Activated CD8-positive, alpha-beta T cell treated with anti-CD3 and anti-CD28 coated beads for 36 hours (primary cell): ENCODE measurements at regions not wholly inside any gene's neighbourhood (a gene's known extent, or its start where the extent isn't known, plus 50 kb on each side); places are given as distances from the start of the nearest gene placed in this dataset.

ENCODE experiments used
- ATAC-seq: fragments of 200-7000 bp; cut with Tn5 transposase; one replicate; pipeline ENCODE4 v1.10.0; 2021; ENCODE audit warnings: mild to moderate bottlenecking, moderate library complexity
- CTCF ChIA-PET: fragments of 350-600 bp; sonication (Branson Sonifier 250); formaldehyde crosslinking; loops from one replicate; lab custom pipeline; 2021; ENCODE audit warnings: antibody characterized with exemption; lab: Charles Lee
- POLR2A ChIA-PET: fragments of 350-600 bp; sonication (Branson Sonifier 250); formaldehyde crosslinking; loops from one replicate; lab custom pipeline; 2021; ENCODE audit warnings: antibody characterized with exemption; lab: Charles Lee
- DNase-seq: peaks from one replicate; pipeline ENCODE4 v3.0.0-alpha.2; 2020
- H3K27ac Mint-ChIP-seq: one replicate; pipeline ENCODE4 v1.8.0; 2021; ENCODE audit warnings: mild to moderate bottlenecking, mixed read lengths
- H3K27me3 Mint-ChIP-seq: one replicate; pipeline ENCODE4 v1.8.0; 2021; ENCODE audit warnings: mixed read lengths
- H3K36me3 Mint-ChIP-seq: one replicate; pipeline ENCODE4 v1.8.0; 2021; ENCODE audit warnings: low read depth, mixed read lengths
- H3K4me1 Mint-ChIP-seq: one replicate; pipeline ENCODE4 v1.8.0; 2021; ENCODE audit warnings: low read depth, mixed read lengths
- H3K4me3 Mint-ChIP-seq: one replicate; pipeline ENCODE4 v1.8.0; 2021; ENCODE audit warnings: mild to moderate bottlenecking, moderate library complexity, mixed read lengths
- H3K9me3 Mint-ChIP-seq: one replicate; pipeline ENCODE4 v1.8.0; 2021; ENCODE audit warnings: mixed read lengths
- intact Hi-C: fragments of 100-400 bp; cut with micrococcal nuclease; formaldehyde crosslinking; loops from one replicate; pipeline ENCODE4 v1.10.0; 2022
- TF ChIP-seq, protein P1 (sequence below): fragments of 200-600 bp; IDR thresholded peaks from one replicate; pipeline ENCODE4 v1.8.0; 2022; ENCODE audit warnings: antibody characterized with exemption, mild to moderate bottlenecking

- Mint-ChIP-seq H3K36me3 (no peaks in the 10 kb centered on the region), H3K9me3 (no peaks in the 10 kb centered on the region), H3K27me3 (peaks cover 6% of the 10 kb centered on the region), H3K4me3 (no peak overlapping the region), H3K4me1 (no peaks in the 10 kb centered on the region), H3K27ac (no peak overlapping the region)
- ChIA-PET CTCF (no interaction called here), POLR2A (no interaction called here)
- intact Hi-C loops: no loop called here
- DNase-seq: no peak
- ATAC-seq: no peak
- TF ChIP-seq, protein P1, sequence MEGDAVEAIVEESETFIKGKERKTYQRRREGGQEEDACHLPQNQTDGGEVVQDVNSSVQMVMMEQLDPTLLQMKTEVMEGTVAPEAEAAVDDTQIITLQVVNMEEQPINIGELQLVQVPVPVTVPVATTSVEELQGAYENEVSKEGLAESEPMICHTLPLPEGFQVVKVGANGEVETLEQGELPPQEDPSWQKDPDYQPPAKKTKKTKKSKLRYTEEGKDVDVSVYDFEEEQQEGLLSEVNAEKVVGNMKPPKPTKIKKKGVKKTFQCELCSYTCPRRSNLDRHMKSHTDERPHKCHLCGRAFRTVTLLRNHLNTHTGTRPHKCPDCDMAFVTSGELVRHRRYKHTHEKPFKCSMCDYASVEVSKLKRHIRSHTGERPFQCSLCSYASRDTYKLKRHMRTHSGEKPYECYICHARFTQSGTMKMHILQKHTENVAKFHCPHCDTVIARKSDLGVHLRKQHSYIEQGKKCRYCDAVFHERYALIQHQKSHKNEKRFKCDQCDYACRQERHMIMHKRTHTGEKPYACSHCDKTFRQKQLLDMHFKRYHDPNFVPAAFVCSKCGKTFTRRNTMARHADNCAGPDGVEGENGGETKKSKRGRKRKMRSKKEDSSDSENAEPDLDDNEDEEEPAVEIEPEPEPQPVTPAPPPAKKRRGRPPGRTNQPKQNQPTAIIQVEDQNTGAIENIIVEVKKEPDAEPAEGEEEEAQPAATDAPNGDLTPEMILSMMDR: no peak
Measured at GRCh38 chr7:144969787-144970186, 133.9 kb upstream of the TPK1 start.

DNA sequence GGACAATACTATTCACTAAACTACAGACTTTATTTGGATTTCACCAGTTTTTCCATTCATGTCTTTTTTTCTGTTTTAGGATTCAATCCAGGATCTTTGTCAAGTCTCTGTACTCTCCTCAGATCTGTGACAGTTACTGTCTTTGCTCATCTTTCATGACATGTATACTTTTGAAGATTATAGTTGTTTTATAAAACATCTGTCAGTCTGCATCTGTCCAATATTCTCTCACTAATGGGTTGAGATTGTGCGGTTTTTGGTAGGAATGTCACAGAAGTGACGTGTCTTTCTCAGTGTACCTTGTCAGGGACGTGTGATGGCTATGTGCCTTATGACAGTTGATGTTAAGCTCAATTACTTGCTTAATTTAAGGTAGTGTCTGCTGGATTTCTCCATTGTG is 124.9 kb upstream of the TPK1 start:
- no peaks in the 10 kb centered on the region for H3K27me3 Mint-ChIP-seq
- TF ChIP-seq, protein P1: no peak
- no peaks in the 10 kb centered on the region for H3K36me3 Mint-ChIP-seq
- no peaks in the 10 kb centered on the region for H3K4me1 Mint-ChIP-seq
- CTCF ChIA-PET: no interaction called here
- intact Hi-C loops: no loop called here
- H3K27ac Mint-ChIP-seq: no peak overlapping the region
- POLR2A ChIA-PET: interaction anchor here (0.6 kb wide), 1 partner anchor 21 kb away, joined by 3 read pairs; no protein-coding TSS in a partner anchor
- H3K9me3 Mint-ChIP-seq: no peaks in the 10 kb centered on the region
- DNase-seq (no peak), ATAC-seq (no peak)
- H3K4me3 Mint-ChIP-seq: no peak overlapping the region

DNA sequence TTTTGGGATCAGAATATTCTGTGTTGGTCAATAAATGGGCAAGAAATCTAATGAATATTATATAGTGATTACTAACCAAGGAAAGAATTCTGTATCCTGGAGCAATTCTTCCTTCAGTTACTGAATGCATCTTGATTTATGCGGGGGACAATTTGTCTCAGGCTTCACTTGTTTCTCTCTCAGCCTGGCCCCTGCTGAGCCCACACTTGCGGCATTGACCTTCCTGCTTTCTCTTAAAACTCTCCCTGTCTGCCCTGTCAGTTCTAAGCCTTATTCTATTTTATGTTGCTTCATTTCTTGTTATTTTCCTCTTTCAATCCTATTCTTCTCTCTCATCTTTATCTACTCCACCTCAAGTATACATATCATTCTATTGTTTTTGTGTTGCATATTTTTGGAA is 122.1 kb upstream of the TPK1 start:
- CTCF ChIA-PET: no interaction called here
- no peak overlapping the region for H3K4me3 Mint-ChIP-seq
- no peaks in the 10 kb centered on the region for H3K36me3 Mint-ChIP-seq
- intact Hi-C loops: no loop called here
- TF ChIP-seq, protein P1: no peak
- H3K27me3 Mint-ChIP-seq: no peaks in the 10 kb centered on the region
- no peak for DNase-seq
- H3K9me3 Mint-ChIP-seq: peaks cover 7% of the 10 kb centered on the region
- ATAC-seq: no peak
- H3K27ac Mint-ChIP-seq: no peak overlapping the region
- POLR2A ChIA-PET: no interaction called here
- H3K4me1 Mint-ChIP-seq: no peaks in the 10 kb centered on the region

GRCh38 chr7:144955422-144955821 is 119.6 kb upstream of the TPK1 start:
- no peak overlapping the region for H3K4me3 Mint-ChIP-seq
- ATAC-seq: no peak
- POLR2A ChIA-PET: interaction anchor here (0.6 kb wide), 1 partner anchor 231 kb away, joined by 3 read pairs; no protein-coding TSS in a partner anchor

GRCh38 chr7:144941127-144941526 is 105.3 kb upstream of the TPK1 start:
- Mint-ChIP-seq H3K27me3 (peaks cover 1% of the 10 kb centered on the region), H3K4me3 (no peak overlapping the region), H3K4me1 (no peaks in the 10 kb centered on the region), H3K27ac (no peak overlapping the region), H3K36me3 (no peaks in the 10 kb centered on the region), H3K9me3 (no peaks in the 10 kb centered on the region)
- ChIA-PET CTCF (interaction anchor here (1.1 to 1.2 kb wide), 2 partner anchors 20 to 73 kb away, joined by 4 read pairs; no protein-coding TSS in a partner anchor), POLR2A (no interaction called here)
- ATAC-seq (no peak), DNase-seq (no peak)
- intact Hi-C loops: no loop called here
- TF ChIP-seq, protein P1: no peak

More at GRCh38 chr7:144955422-144955821, 119.6 kb upstream of the TPK1 start:
- DNase-seq: no peak
- intact Hi-C loops: no loop called here
- Mint-ChIP-seq H3K27ac (no peak overlapping the region), H3K4me1 (no peaks in the 10 kb centered on the region), H3K9me3 (peaks cover 7% of the 10 kb centered on the region), H3K27me3 (no peaks in the 10 kb centered on the region), H3K36me3 (no peaks in the 10 kb centered on the region)
- CTCF ChIA-PET: no interaction called here
- TF ChIP-seq, protein P1: no peak
